Hepatocyte (in vitro differentiated cells): ENCODE measurements at regions not wholly inside any gene's neighbourhood (a gene's known extent, or its start where the extent isn't known, plus 50 kb on each side); places are given as distances from the start of the nearest gene placed in this dataset.

Experiments
- DNase-seq: peaks from one replicate; pipeline ENCODE4 v3.0.0-alpha.2; 2016; ENCODE audit warnings: low spot score
- H2AFZ ChIP-seq: fragments of 200-600 bp; sonication (generic); 2 replicates; pipeline ENCODE4 v1.6.0; 2016; ENCODE audit warnings: antibody characterized with exemption, mild to moderate bottlenecking
- H3K27ac ChIP-seq: fragments of 200-600 bp; sonication (generic); 2 replicates; pipeline ENCODE4 v1.5.1; 2016; ENCODE audit warnings: mild to moderate bottlenecking
- H3K27me3 ChIP-seq: fragments of 200-600 bp; sonication (generic); 2 replicates; pipeline ENCODE4 v1.6.1; 2016
- H3K36me3 ChIP-seq: fragments of 200-600 bp; sonication (generic); replicated peaks from 2 replicates; pipeline ENCODE4 v1.5.1; 2016; ENCODE audit warnings: low read depth; ENCODE audit not compliant: insufficient read depth
- H3K4me1 ChIP-seq: fragments of 200-600 bp; sonication (generic); 2 replicates; pipeline ENCODE4 v1.5.1; 2016; ENCODE audit warnings: mild to moderate bottlenecking, moderate library complexity; ENCODE audit not compliant: insufficient read depth
- H3K4me2 ChIP-seq: fragments of 200-600 bp; sonication (generic); 2 replicates; pipeline ENCODE4 v1.6.0; 2016
- H3K4me3 ChIP-seq: fragments of 200-600 bp; sonication (generic); 2 replicates; pipeline ENCODE4 v1.5.1; 2016; ENCODE audit warnings: mild to moderate bottlenecking
- H3K79me2 ChIP-seq: fragments of 200-600 bp; sonication (generic); 2 replicates; pipeline ENCODE4 v1.6.0; 2017; ENCODE audit warnings: mild to moderate bottlenecking
- H3K9me2 ChIP-seq: fragments of 200-600 bp; sonication (generic); replicated peaks from 2 replicates; pipeline ENCODE4 v1.6.0; 2017; ENCODE audit warnings: mild to moderate bottlenecking; ENCODE audit not compliant: insufficient read depth
- H3K9me3 ChIP-seq: fragments of 200-600 bp; sonication (generic); 2 replicates; pipeline ENCODE4 v1.5.1; 2016; ENCODE audit warnings: low read depth, mild to moderate bottlenecking
- H4K20me1 ChIP-seq: fragments of 200-600 bp; sonication (generic); 2 replicates; pipeline ENCODE4 v1.6.0; 2016; ENCODE audit warnings: mild to moderate bottlenecking; ENCODE audit not compliant: insufficient read depth, poor library complexity, severe bottlenecking
- CTCF ChIP-seq: fragments of 200-600 bp; sonication (generic); IDR thresholded peaks from 2 replicates; pipeline ENCODE4 v1.5.1; 2016; ENCODE audit warnings: antibody characterized with exemption, mild to moderate bottlenecking; ENCODE audit not compliant: poor library complexity
- EZH2 ChIP-seq: fragments of 200-600 bp; sonication (generic); IDR thresholded peaks from 2 replicates; pipeline ENCODE4 v1.6.1; 2016; ENCODE audit warnings: antibody characterized with exemption, mild to moderate bottlenecking, borderline replicate concordance
- EZH2phosphoT487 ChIP-seq: fragments of 200-600 bp; sonication (generic); IDR thresholded peaks from one replicate; pipeline ENCODE4 v1.6.1; 2018; ENCODE audit warnings: antibody characterized with exemption, mild to moderate bottlenecking, low read depth, moderate library complexity; ENCODE audit not compliant: unreplicated experiment, severe bottlenecking
- WGBS: methylation state at CpG from one replicate; pipeline ENCODE4 v1.1.6; 2016; ENCODE audit warnings: low lambda C conversion rate; ENCODE audit errors: missing lambda C conversion rate; 5-methylcytosine and 5-hydroxymethylcytosine counted together

- Histone ChIP-seq H4K20me1 (no peaks in the 10 kb centered on the region), H3K36me3 (no peaks in the 10 kb centered on the region), H3K27me3 (no peaks in the 10 kb centered on the region), H3K4me2 (peak overlapping the region; percentile 34), H3K4me1 (peaks cover 18% of the 10 kb centered on the region), H3K79me2 (no peaks in the 10 kb centered on the region), H3K27ac (peak overlapping the region; percentile 59), H3K4me3 (no peak overlapping the region), H2AFZ (no peak overlapping the region), H3K9me3 (no peaks in the 10 kb centered on the region), H3K9me2 (no peaks in the 10 kb centered on the region)
- no peak for DNase-seq
- TF ChIP-seq CTCF (no peak), EZH2phosphoT487 (no peak), EZH2 (no peak)
- 50% methylated on average over 6 of the region's 6 CpGs for WGBS
Observed at GRCh38 chr18:24986666-24987302, 365.2 kb downstream of the ZNF521 start.

- H3K4me1 ChIP-seq, result peaks cover 18% of the 10 kb centered on the region
- no peaks in the 10 kb centered on the region for H3K79me2 ChIP-seq
- no peaks in the 10 kb centered on the region for H3K9me2 ChIP-seq
- H3K9me3 ChIP-seq, result no peaks in the 10 kb centered on the region
- no peaks in the 10 kb centered on the region for H3K36me3 ChIP-seq
- no peak overlapping the region for H2AFZ ChIP-seq
- H4K20me1 ChIP-seq, result no peaks in the 10 kb centered on the region
- no peaks in the 10 kb centered on the region for H3K27me3 ChIP-seq
- H3K4me2 ChIP-seq, result peak overlapping the region; percentile 34
- 50% methylated on average over 9 of the region's 9 CpGs for WGBS
- TF ChIP-seq CTCF (no peak), EZH2 (no peak), EZH2phosphoT487 (no peak)
- DNase-seq, result peak; percentile 27
- H3K27ac ChIP-seq, result peak overlapping the region; percentile 59
- no peak overlapping the region for H3K4me3 ChIP-seq
Observed at GRCh38 chr18:24987303-24988252, 364.4 kb downstream of the ZNF521 start.

GRCh38 chr18:24988253-24988840, 363.6 kb downstream of the ZNF521 start:
- no peaks in the 10 kb centered on the region for H3K27me3 ChIP-seq
- no peak overlapping the region for H2AFZ ChIP-seq
- no peak for DNase-seq
- TF ChIP-seq CTCF, result no peak
- H3K36me3 ChIP-seq, result no peaks in the 10 kb centered on the region
- H3K27ac ChIP-seq, result peak overlapping the region; percentile 59
- no peaks in the 10 kb centered on the region for H3K79me2 ChIP-seq
- no peak overlapping the region for H3K4me3 ChIP-seq
- no peaks in the 10 kb centered on the region for H4K20me1 ChIP-seq
- no peaks in the 10 kb centered on the region for H3K9me2 ChIP-seq
- H3K4me1 ChIP-seq, result peaks cover 18% of the 10 kb centered on the region
- H3K9me3 ChIP-seq, result no peaks in the 10 kb centered on the region
- peak overlapping the region; percentile 34 for H3K4me2 ChIP-seq
- WGBS, result 85% methylated on average over 7 of the region's 7 CpGs
